ENCODE measurements at regions not wholly inside any gene's neighbourhood (a gene's known extent, or its start where the extent isn't known, plus 50 kb on each side); places are given as distances from the start of the nearest gene placed in this dataset.

DNA sequence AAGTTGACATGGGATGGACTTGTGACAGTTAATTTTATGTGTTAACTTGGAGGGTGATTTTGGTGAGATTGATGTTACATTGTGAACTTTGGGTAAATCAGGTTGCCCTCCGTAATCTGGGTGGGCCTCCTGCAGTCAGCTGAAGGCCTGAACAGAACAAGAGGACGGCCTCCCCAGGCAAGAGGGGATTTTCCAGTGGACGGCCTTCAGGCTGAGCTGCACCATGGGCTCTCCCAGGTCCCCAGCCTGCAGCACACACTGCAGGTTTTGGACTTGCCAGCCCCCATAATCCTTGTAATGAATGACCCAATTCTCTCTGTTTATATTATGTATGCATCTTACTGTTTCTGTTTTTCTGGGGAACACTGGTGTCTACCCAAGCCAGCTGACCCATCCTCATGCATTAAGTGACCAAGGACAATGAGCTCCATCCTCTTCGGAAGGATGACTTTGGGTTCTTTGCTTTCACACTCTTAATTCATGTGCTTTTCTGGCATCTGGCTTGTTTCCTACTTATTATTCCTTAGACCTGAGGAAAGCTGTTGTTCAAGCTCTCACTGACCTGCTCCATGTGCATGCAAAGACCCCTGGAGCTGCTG is 64.2 kb downstream of the DACT2 start:
- DNase-seq = no peak
- Histone ChIP-seq H3K36me3 (no peaks in the 10 kb centered on the region), H3K4me3 (no peak overlapping the region), H3K4me1 (peaks cover 0 to 2% (median 0%) of the 10 kb centered on the region in 4 donors), H3K27ac (no peak overlapping the region), H3K27me3 (no peaks in the 10 kb centered on the region), H3K9me3 (peaks cover 0 to 6% (median 2%) of the 10 kb centered on the region in 4 donors)
- no peak for ATAC-seq (ENCODE audit: low FRiP score in 2 of 2)
- no peak for TF ChIP-seq POLR2AphosphoS5 (IDR thresholded peaks at IDR 0.05)
- TF ChIP-seq, protein P1, sequence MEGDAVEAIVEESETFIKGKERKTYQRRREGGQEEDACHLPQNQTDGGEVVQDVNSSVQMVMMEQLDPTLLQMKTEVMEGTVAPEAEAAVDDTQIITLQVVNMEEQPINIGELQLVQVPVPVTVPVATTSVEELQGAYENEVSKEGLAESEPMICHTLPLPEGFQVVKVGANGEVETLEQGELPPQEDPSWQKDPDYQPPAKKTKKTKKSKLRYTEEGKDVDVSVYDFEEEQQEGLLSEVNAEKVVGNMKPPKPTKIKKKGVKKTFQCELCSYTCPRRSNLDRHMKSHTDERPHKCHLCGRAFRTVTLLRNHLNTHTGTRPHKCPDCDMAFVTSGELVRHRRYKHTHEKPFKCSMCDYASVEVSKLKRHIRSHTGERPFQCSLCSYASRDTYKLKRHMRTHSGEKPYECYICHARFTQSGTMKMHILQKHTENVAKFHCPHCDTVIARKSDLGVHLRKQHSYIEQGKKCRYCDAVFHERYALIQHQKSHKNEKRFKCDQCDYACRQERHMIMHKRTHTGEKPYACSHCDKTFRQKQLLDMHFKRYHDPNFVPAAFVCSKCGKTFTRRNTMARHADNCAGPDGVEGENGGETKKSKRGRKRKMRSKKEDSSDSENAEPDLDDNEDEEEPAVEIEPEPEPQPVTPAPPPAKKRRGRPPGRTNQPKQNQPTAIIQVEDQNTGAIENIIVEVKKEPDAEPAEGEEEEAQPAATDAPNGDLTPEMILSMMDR (IDR thresholded peaks at IDR 0.05) = no peak
- no peak for TF ChIP-seq POLR2A (IDR thresholded peaks at IDR 0.05)
- TF ChIP-seq EP300 (IDR thresholded peaks at IDR 0.05) = no peak
- WGBS, 2 donors = 91 to 98% methylated on average over 4 of the region's 4 CpGs

DNA sequence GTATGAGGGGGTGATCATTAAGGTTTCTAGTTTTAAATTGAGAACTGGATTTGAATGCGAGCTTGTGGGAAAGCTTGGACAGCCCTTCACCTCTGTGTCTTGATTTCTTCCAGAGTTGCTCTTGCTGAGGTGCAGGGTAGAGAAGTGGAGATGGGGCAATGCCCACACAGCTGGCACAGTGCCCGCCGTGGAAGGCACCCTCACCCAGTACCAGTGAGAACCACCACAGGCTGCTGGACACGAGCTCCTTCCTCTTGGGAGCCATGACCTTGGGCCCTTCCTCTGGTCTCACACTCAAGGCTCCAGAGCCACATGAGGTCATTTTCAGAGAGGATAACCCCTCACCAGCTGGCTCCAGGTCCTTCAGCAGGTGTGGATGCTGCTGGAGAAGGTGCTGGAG is 67.3 kb downstream of the DACT2 start:
- H3K9me3 ChIP-seq = peaks cover 0 to 6% (median 2%) of the 10 kb centered on the region in 4 donors
- no peak overlapping the region for H3K4me3 ChIP-seq
- peak in 1 of 2 donors; percentile 56 for DNase-seq
- no peaks in the 10 kb centered on the region for H3K27me3 ChIP-seq
- peaks cover 0 to 6% (median 3%) of the 10 kb centered on the region in 4 donors for H3K4me1 ChIP-seq
- WGBS, 2 donors = 79 to 80% methylated on average over 4 of the region's 4 CpGs
- no peaks in the 10 kb centered on the region for H3K36me3 ChIP-seq
- no peak overlapping the region for H3K27ac ChIP-seq
- ATAC-seq (ENCODE audit: low FRiP score in 2 of 2) = no peak
- TF ChIP-seq, protein P1 (IDR thresholded peaks at IDR 0.05) = no peak
- TF ChIP-seq POLR2AphosphoS5 (IDR thresholded peaks at IDR 0.05) = no peak
- TF ChIP-seq POLR2A (IDR thresholded peaks at IDR 0.05) = no peak
- no peak for TF ChIP-seq EP300 (IDR thresholded peaks at IDR 0.05)

DNA sequence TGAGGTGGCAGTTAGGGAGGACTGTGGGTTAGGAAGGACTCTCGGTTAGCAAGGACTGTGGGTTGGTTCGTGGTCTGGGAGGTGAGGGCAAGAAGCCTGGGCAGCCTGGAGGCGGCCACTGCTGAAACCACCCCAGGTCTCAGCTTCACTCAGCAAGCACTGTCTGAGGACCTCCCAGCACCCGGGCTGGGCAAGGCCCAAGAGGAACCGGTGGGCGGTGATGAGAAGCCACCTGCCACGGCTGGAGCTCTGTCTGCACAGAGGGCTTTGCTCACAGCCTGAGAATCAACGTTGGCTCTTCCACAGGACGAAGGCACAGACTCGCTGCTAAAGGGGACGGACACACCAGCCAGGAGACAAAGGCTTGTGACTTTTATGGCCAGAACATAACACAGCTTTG is 69.3 kb downstream of the DACT2 start:
- H3K27ac ChIP-seq = no peak overlapping the region
- H3K36me3 ChIP-seq = no peaks in the 10 kb centered on the region
- H3K27me3 ChIP-seq = no peaks in the 10 kb centered on the region
- WGBS, 2 donors = 88 to 93% methylated on average over 8 to 11 of the region's 11 CpGs
- H3K4me3 ChIP-seq = no peak overlapping the region
- TF ChIP-seq POLR2A (IDR thresholded peaks at IDR 0.05) = no peak
- TF ChIP-seq EP300 (IDR thresholded peaks at IDR 0.05) = no peak
- TF ChIP-seq, protein P1 (IDR thresholded peaks at IDR 0.05) = no peak
- no peak for TF ChIP-seq POLR2AphosphoS5 (IDR thresholded peaks at IDR 0.05)
- ATAC-seq (ENCODE audit: low FRiP score in 2 of 2) (no peak), DNase-seq (peak in 1 of 2 donors; percentile 55)
- H3K4me1 ChIP-seq = peaks cover 0 to 7% (median 3%) of the 10 kb centered on the region in 4 donors
- peaks cover 0 to 2% (median under 1%) of the 10 kb centered on the region in 4 donors for H3K9me3 ChIP-seq

DNA sequence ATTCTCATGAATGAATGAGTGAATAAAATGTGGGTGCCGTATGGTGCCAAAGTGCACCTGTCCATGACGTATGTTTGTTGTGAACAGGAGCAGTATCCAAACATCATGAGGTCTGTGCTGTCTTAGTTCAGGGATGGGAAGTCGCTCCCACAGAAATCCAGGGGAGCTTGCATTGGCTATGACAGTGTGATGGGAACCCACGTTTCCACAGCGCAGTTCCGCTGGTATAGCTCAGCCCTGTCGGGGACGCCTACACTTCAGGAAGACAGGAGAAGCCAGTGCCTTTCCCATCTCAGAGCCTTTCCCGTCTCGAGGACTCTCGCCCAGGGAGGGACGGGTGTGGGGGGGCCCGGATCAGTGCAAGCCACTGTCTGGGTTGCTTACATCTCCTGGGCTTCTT is 69.8 kb downstream of the DACT2 start:
- Histone ChIP-seq H3K36me3 (no peaks in the 10 kb centered on the region), H3K27me3 (no peaks in the 10 kb centered on the region), H3K4me3 (no peak overlapping the region), H3K9me3 (no peaks in the 10 kb centered on the region), H3K27ac (no peak overlapping the region), H3K4me1 (peaks cover 0 to 7% (median 3%) of the 10 kb centered on the region in 4 donors)
- TF ChIP-seq POLR2A (IDR thresholded peaks at IDR 0.05) (no peak), POLR2AphosphoS5 (IDR thresholded peaks at IDR 0.05) (no peak), EP300 (IDR thresholded peaks at IDR 0.05) (no peak)
- TF ChIP-seq, protein P1 (IDR thresholded peaks at IDR 0.05) = no peak
- 89 to 94% methylated on average over 12 to 13 of the region's 13 CpGs for WGBS, 2 donors
- DNase-seq (no peak), ATAC-seq (ENCODE audit: low FRiP score in 2 of 2) (no peak)

DNA sequence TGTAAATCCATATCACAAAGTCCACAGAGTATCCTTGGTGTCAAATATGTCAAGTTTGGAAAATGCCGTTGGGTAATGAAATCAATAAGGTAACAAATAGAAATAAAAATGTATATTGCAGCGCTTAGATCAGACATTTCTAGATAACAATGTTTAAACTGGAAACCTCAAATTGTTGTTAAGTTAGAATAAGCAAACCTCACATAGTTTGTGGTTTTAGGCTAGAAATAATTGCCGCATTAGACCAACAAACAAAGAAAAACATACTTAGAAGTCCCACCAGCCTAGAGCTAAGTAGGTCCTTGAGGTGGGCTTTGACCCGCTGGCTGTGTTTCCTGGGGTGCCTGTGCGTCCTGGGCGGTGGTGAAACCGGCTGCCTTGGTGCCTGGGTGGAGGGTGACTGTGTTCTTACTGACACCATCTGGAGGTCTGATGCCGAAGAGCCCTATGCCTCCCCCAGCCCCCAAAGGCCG is 71.4 kb downstream of the DACT2 start:
- Histone ChIP-seq H3K4me3 (no peak overlapping the region), H3K27ac (no peak overlapping the region), H3K4me1 (peaks cover 0 to 7% (median 3%) of the 10 kb centered on the region in 4 donors), H3K9me3 (no peaks in the 10 kb centered on the region), H3K36me3 (no peaks in the 10 kb centered on the region), H3K27me3 (no peaks in the 10 kb centered on the region)
- 75 to 87% methylated on average over 8 to 9 of the region's 9 CpGs for WGBS, 2 donors
- DNase-seq = no peak
- ATAC-seq (ENCODE audit: low FRiP score in 2 of 2) = no peak
- no peak for TF ChIP-seq POLR2A (IDR thresholded peaks at IDR 0.05)
- no peak for TF ChIP-seq EP300 (IDR thresholded peaks at IDR 0.05)
- TF ChIP-seq, protein P1 (IDR thresholded peaks at IDR 0.05) = no peak
- no peak for TF ChIP-seq POLR2AphosphoS5 (IDR thresholded peaks at IDR 0.05)
